ENCODE measurements at regions not wholly inside any gene's neighbourhood (a gene's known extent, or its start where the extent isn't known, plus 50 kb on each side); places are given as distances from the start of the nearest gene placed in this dataset.

GRCh38 chr13:73433458-73433857 is 374.7 kb downstream of the KLF5 start:
- no peak for TF ChIP-seq POLR2A (IDR thresholded peaks at IDR 0.05; ENCODE audit: low read length)
- TF ChIP-seq GATA1 (IDR thresholded peaks at IDR 0.05; ENCODE audit: low read depth, low read length) = no peak
- DNase-seq = no peak

DNA sequence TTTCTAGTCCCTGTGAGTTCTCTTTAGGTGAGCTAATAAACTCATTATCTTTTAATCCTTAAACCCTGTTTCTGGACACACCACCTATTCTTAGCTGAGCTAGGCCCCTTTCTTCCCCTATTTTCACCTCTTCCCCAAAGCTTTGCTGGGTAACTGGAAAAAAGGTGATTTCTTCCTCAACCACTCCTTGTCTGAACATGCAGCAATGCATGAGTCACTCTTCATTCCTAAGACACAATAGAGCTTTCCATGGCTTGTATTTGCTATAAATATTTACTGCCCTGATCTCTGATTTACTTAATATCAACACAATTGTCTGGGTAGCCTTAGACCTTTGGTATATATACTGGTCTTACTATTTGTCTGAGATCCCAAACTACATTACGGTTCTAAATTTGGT is 370.9 kb downstream of the KLF5 start:
- TF ChIP-seq GATA1 (IDR thresholded peaks at IDR 0.05; ENCODE audit: low read depth, low read length) (no peak), POLR2A (IDR thresholded peaks at IDR 0.05; ENCODE audit: low read length) (no peak)
- no peak for DNase-seq

- DNase-seq = no peak
Observed at GRCh38 chr13:73428706-73429105, 369.9 kb downstream of the KLF5 start.

DNA sequence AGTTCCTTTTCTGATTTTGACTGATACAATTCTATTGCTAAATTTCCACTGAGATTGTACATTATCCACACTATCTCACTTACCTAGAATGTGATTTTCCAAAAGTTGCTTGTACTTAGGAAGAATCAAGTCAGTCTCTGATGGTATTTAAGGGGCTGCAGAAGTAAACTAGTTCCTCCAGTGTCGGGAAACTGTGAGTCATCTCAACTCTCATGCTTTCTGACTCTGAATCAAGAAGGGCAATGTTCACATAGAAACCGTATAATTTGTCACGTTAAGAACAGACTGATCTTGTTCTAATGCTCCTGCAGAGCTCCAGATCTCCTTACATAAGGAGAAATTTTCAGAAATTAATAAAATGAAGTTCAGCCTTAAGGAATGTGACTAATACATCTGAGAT is 369.3 kb downstream of the KLF5 start:
- no peak for TF ChIP-seq GATA1 (IDR thresholded peaks at IDR 0.05; ENCODE audit: low read depth, low read length)
- no peak for TF ChIP-seq POLR2A (IDR thresholded peaks at IDR 0.05; ENCODE audit: low read length)
- no peak for DNase-seq

More at GRCh38 chr13:73428706-73429105, 369.9 kb downstream of the KLF5 start:
- no peak for TF ChIP-seq POLR2A (IDR thresholded peaks at IDR 0.05; ENCODE audit: low read length)

GRCh38 chr13:73422973-73423372 is 364.2 kb downstream of the KLF5 start:
- TF ChIP-seq GATA1 (IDR thresholded peaks at IDR 0.05; ENCODE audit: low read depth, low read length) (no peak), POLR2A (IDR thresholded peaks at IDR 0.05; ENCODE audit: low read length) (no peak)
- no peak for DNase-seq

GRCh38 chr13:73421310-73421912 is 362.6 kb downstream of the KLF5 start:
- DNase-seq = no peak

DNA sequence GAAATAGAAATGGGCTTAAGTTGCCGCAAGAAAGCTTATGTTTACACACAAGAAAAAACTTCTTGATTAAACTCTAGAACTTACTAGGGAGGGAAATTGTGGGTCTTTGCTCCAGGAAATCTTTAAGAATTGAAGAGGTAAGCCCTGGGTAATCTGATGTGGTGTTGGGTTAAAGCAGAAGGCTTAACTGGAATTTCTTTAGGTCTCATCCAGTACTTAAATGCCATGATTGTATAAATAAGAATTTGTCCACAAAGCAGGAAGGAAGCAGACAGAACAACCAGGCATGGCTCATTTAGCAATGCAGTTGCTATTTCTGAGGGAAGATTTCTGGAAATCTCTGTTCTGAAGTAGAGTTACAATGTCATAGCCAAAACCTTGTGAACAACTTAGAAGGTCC is 360.4 kb downstream of the KLF5 start:
- no peak for DNase-seq
- TF ChIP-seq GATA1 (IDR thresholded peaks at IDR 0.05; ENCODE audit: low read depth, low read length) = no peak

More at GRCh38 chr13:73421310-73421912, 362.6 kb downstream of the KLF5 start:
- TF ChIP-seq POLR2A (IDR thresholded peaks at IDR 0.05; ENCODE audit: low read length) = no peak
- TF ChIP-seq GATA1 (IDR thresholded peaks at IDR 0.05; ENCODE audit: low read depth, low read length) = no peak

DNA sequence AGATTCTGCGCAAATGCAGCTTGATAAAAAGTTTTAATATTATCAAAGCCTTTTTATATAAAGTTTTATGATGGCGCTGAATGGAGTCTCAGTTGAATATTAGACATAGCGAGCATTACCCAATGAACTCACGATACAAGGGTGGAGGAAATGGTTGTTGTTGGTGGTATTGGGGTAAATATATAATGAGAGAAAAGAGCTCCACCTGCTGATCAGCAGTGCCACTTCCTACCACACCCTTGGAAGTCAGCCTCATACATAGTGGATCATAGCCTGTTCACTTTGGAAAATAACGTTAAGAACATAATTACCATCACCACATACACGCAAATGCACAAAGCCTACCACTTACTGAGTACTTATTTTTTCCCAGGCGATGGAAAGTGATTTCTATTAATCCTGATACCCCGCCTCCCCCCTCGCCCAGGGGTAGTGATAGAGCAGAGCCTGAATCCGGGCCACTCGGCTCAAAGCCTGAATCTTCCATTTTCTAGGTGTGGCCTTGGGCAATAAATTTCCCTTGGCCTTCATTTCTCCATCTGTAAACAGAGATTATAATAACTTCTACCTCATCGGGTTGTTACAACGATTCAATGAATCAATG is 358.3 kb downstream of the KLF5 start:
- peak in 1 of 2 experiments; percentile 7 for DNase-seq
- TF ChIP-seq POLR2A (IDR thresholded peaks at IDR 0.05; ENCODE audit: low read length) = no peak
- TF ChIP-seq GATA1 (IDR thresholded peaks at IDR 0.05; ENCODE audit: low read depth, low read length) = no peak

DNA sequence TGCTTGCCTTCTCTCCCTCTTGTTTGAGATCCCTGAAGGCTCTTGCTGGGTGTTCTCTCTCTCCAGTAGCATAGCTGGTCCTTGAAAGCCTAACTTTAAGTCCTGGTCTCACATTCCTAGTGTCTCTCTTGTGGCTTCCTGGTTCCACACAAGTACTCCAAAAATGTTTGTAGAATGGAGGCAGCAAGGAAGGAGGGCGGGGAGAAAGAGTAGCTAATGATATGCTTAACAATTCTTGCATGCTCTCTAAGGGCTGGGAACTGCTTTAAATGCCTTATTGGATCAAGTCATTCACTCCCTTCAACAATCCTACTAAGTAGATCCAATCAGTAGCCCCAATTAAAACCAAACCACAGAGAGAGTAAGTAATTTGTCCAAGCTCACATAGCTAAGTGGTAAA is 357.3 kb downstream of the KLF5 start:
- no peak for TF ChIP-seq POLR2A (IDR thresholded peaks at IDR 0.05; ENCODE audit: low read length)
- TF ChIP-seq GATA1 (IDR thresholded peaks at IDR 0.05; ENCODE audit: low read depth, low read length) = no peak
- no peak for DNase-seq

GRCh38 chr13:73413656-73414055 is 354.9 kb downstream of the KLF5 start:
- TF ChIP-seq GATA1 (IDR thresholded peaks at IDR 0.05; ENCODE audit: low read depth, low read length) (no peak), POLR2A (IDR thresholded peaks at IDR 0.05; ENCODE audit: low read length) (no peak)
- DNase-seq = no peak

GRCh38 chr13:73412933-73413332 is 354.1 kb downstream of the KLF5 start:
- TF ChIP-seq GATA1 (IDR thresholded peaks at IDR 0.05; ENCODE audit: low read depth, low read length) = no peak
- TF ChIP-seq POLR2A (IDR thresholded peaks at IDR 0.05; ENCODE audit: low read length) = no peak
- no peak for DNase-seq

DNA sequence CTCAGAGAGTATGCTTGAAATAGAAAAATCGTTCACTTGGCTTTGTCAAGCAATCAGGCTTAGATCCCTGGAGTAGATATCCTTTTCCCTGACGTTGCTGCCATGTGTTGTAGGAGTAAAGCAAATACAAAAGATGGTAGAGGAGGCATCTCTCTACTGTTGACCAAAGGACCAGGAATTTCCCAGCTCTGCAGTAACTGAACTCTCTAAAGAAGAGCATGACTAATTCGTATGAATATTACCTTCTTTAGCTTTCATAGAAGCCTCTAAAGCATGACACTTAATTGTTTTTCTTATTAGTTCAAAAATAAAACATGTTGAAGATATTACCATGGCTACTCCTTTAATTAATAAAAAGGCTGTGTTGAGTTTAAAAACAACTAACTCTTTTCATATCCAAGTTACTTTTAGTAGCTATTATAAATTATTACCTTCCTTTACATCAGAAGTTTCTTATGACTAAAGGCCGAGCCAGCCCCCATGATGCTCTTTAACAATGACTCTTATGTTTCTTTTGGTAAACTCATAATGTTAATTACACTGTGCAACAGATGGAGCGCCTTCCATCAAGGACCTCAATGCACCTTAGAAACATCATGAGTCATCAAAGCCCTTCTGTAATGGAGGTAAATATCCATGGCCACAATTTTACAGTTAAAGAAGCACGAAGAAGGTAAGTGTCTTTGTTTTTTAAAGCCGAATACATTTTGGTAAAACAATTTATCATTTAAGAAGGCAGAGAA is 352.4 kb downstream of the KLF5 start:
- TF ChIP-seq GATA1 (IDR thresholded peaks at IDR 0.05; ENCODE audit: low read depth, low read length) (no peak), POLR2A (IDR thresholded peaks at IDR 0.05; ENCODE audit: low read length) (no peak)

DNA sequence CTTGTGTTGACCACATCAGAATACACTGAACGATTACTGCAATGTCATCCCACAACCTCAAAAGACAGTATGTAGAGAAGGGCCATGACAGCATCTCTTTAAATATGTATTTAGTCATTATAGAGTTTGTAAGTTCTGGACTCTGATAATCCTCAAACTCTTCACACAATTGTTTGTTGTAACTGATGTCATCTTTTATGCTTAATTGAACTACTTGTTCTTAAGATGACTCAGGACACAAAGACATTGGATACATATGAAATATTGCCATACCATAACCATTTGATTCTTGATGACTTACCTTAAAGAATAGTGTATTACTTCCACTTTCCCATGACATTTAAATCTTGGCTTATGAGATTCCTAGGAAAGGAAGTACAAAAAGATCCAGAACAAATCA is 347.6 kb downstream of the KLF5 start:
- no peak for TF ChIP-seq POLR2A (IDR thresholded peaks at IDR 0.05; ENCODE audit: low read length)
- DNase-seq = no peak

More for the DNA sequence above, 352.4 kb downstream of the KLF5 start:
- DNase-seq = no peak

- no peak for DNase-seq
- TF ChIP-seq POLR2A (IDR thresholded peaks at IDR 0.05; ENCODE audit: low read length) (no peak), GATA1 (IDR thresholded peaks at IDR 0.05; ENCODE audit: low read depth, low read length) (no peak)
Observed at GRCh38 chr13:73404581-73404980, 345.8 kb downstream of the KLF5 start.
